DOHH2 (cell line): ENCODE measurements at regions not wholly inside any gene's neighbourhood (a gene's known extent, or its start where the extent isn't known, plus 50 kb on each side); places are given as distances from the start of the nearest gene placed in this dataset.

Experiments used
- H3F3A ChIP-seq: fragments of 200-600 bp; sonication (generic), shearing (Covaris generic); 2 replicates; pipeline ENCODE4 v1.6.0; 2016; ENCODE audit warnings: antibody characterized with exemption, mild to moderate bottlenecking; ENCODE audit not compliant: control insufficient read depth, insufficient read depth
- H3K27ac ChIP-seq: fragments of 200-600 bp; sonication (generic); 2 replicates; pipeline ENCODE4 v1.5.1; 2014; ENCODE audit warnings: low read depth, mild to moderate bottlenecking, low read length, moderate library complexity
- H3K27me3 ChIP-seq: fragments of 200-600 bp; sonication (generic); 2 replicates; pipeline ENCODE4 v1.6.1; 2014; ENCODE audit warnings: mild to moderate bottlenecking, low read length, mixed read lengths; ENCODE audit not compliant: control insufficient read depth
- H3K36me3 ChIP-seq: fragments of 200-600 bp; sonication (generic); 2 replicates; pipeline ENCODE4 v1.6.1; 2014; ENCODE audit warnings: mild to moderate bottlenecking, low read length, moderate library complexity, mixed read lengths; ENCODE audit not compliant: control insufficient read depth
- H3K4me1 ChIP-seq: fragments of 200-600 bp; sonication (generic); 2 replicates; pipeline ENCODE4 v1.6.1; 2014; ENCODE audit warnings: mild to moderate bottlenecking, low read length, mixed read lengths; ENCODE audit not compliant: control insufficient read depth
- H3K4me2 ChIP-seq: fragments of 200-600 bp; sonication (generic); 2 replicates; pipeline ENCODE4 v1.6.0; 2014; ENCODE audit warnings: mild to moderate bottlenecking, low read length, moderate library complexity
- H3K4me3 ChIP-seq: fragments of 200-600 bp; sonication (generic); 2 replicates; pipeline ENCODE4 v1.5.1; 2014; ENCODE audit warnings: mild to moderate bottlenecking, low read length, mixed read lengths
- H3K79me2 ChIP-seq: fragments of 200-600 bp; sonication (generic); 2 replicates; pipeline ENCODE4 v1.6.1; 2014; ENCODE audit warnings: mild to moderate bottlenecking, low read length, mixed read lengths; ENCODE audit not compliant: control insufficient read depth
- H3K9me2 ChIP-seq: fragments of 200-600 bp; sonication (generic); replicated peaks from 2 replicates; pipeline ENCODE4 v1.6.1; 2014; ENCODE audit warnings: mild to moderate bottlenecking, low read length, mixed read lengths; ENCODE audit not compliant: control insufficient read depth
- H3K9me3 ChIP-seq: fragments of 200-600 bp; sonication (generic); 2 replicates; pipeline ENCODE4 v1.6.1; 2014; ENCODE audit warnings: antibody characterized with exemption, low read length, mixed read lengths; ENCODE audit not compliant: control insufficient read depth, insufficient read depth
- H4K20me1 ChIP-seq: fragments of 200-600 bp; sonication (generic); 2 replicates; pipeline ENCODE4 v1.6.0; 2014; ENCODE audit warnings: low read depth, mild to moderate bottlenecking, antibody characterized with exemption, low read length, moderate library complexity; ENCODE audit not compliant: control insufficient read depth, insufficient read depth
- CTCF ChIP-seq: fragments of 200-600 bp; sonication (generic); IDR thresholded peaks from one replicate; pipeline ENCODE4 v1.5.1; 2014; ENCODE audit warnings: antibody characterized with exemption, mild to moderate bottlenecking, low read depth, low read length; ENCODE audit not compliant: poor library complexity, severe bottlenecking
- EZH2phosphoT487 ChIP-seq: fragments of 200-600 bp; sonication (generic); IDR thresholded peaks from 2 replicates; pipeline ENCODE4 v1.6.1; 2017; ENCODE audit warnings: borderline replicate concordance, mild to moderate bottlenecking, antibody characterized with exemption, low read length, moderate library complexity, mixed read lengths

DNA sequence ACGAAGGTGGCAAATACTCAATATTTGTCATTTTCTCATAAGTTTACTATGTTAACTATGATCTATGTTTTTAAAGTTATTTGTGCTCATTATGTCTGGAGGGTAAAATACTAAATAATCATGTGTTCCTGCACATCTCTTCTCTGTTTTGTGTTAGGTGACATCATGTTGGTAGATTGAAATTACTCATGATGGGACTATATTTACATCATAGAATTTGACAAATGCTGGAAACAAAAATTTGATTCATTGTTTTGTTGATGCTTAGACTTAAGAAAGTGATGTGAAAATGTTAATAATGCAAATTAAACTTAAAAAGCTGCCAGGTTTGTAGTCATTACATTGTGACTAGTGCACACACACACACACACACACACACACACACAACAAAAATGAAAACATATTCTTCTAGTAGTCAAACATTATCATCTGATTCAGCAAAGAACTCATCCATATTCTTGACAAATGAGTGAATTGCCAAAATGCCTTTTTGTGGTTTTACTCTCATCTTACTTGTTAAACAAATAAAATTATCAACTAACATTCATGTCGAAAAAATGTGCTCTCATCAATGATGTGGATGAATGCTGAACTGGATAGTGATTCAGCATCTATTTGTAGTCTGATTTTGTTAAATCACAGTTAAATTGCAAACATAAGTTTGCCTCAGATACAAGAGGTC, 870.7 kb downstream of the BRINP3 start:
- H4K20me1 ChIP-seq: no peaks in the 10 kb centered on the region
- no peak for TF ChIP-seq EZH2phosphoT487
- TF ChIP-seq CTCF: no peak
- H3K4me3 ChIP-seq: no peak overlapping the region
- no peaks in the 10 kb centered on the region for H3F3A ChIP-seq
- H3K4me1 ChIP-seq: no peaks in the 10 kb centered on the region
- no peaks in the 10 kb centered on the region for H3K27me3 ChIP-seq
- no peak overlapping the region for H3K27ac ChIP-seq
- H3K9me2 ChIP-seq: no peaks in the 10 kb centered on the region
- no peaks in the 10 kb centered on the region for H3K36me3 ChIP-seq
- no peak overlapping the region for H3K4me2 ChIP-seq
- no peaks in the 10 kb centered on the region for H3K9me3 ChIP-seq
- H3K79me2 ChIP-seq: no peaks in the 10 kb centered on the region

GRCh38 chr1:189607477-189608096, 870.1 kb downstream of the BRINP3 start:
- Histone ChIP-seq H3K27me3 (no peaks in the 10 kb centered on the region), H3K36me3 (no peaks in the 10 kb centered on the region), H3K9me2 (no peaks in the 10 kb centered on the region), H3K27ac (no peak overlapping the region), H4K20me1 (no peaks in the 10 kb centered on the region), H3K4me1 (no peaks in the 10 kb centered on the region), H3K9me3 (no peaks in the 10 kb centered on the region), H3K79me2 (no peaks in the 10 kb centered on the region), H3F3A (no peaks in the 10 kb centered on the region), H3K4me3 (no peak overlapping the region), H3K4me2 (no peak overlapping the region)
- no peak for TF ChIP-seq EZH2phosphoT487
- TF ChIP-seq CTCF: no peak

GRCh38 chr1:189609167-189609566, 868.5 kb downstream of the BRINP3 start:
- H3K36me3 ChIP-seq: no peaks in the 10 kb centered on the region
- no peak for TF ChIP-seq EZH2phosphoT487
- no peak for TF ChIP-seq CTCF
- H3K9me3 ChIP-seq: no peaks in the 10 kb centered on the region
- no peak overlapping the region for H3K27ac ChIP-seq
- no peaks in the 10 kb centered on the region for H3K79me2 ChIP-seq
- no peaks in the 10 kb centered on the region for H3F3A ChIP-seq
- no peaks in the 10 kb centered on the region for H4K20me1 ChIP-seq
- no peaks in the 10 kb centered on the region for H3K27me3 ChIP-seq
- H3K4me1 ChIP-seq: no peaks in the 10 kb centered on the region
- no peak overlapping the region for H3K4me2 ChIP-seq
- H3K9me2 ChIP-seq: no peaks in the 10 kb centered on the region
- H3K4me3 ChIP-seq: no peak overlapping the region
